HepG2 (cell line): ENCODE measurements at regions not wholly inside any gene's neighbourhood (a gene's known extent, or its start where the extent isn't known, plus 50 kb on each side); places are given as distances from the start of the nearest gene placed in this dataset.

Experiments used
- CCDC6 ChIP-seq: sonication (generic); formaldehyde crosslinking; IDR thresholded peaks from 2 replicates; pipeline ENCODE4 v1.8.1; 2022; ENCODE audit warnings: mild to moderate bottlenecking, missing genetic modification reagents, moderate library complexity
- EEA1 ChIP-seq: sonication (generic); formaldehyde crosslinking; IDR thresholded peaks from 2 replicates; pipeline ENCODE4 v1.5.1; 2020; ENCODE audit warnings: mild to moderate bottlenecking, missing genetic modification reagents, borderline replicate concordance
- FOSL2 ChIP-seq: sonication (generic); formaldehyde crosslinking; IDR thresholded peaks from 2 replicates; pipeline ENCODE4 v1.4.0; 2020; ENCODE audit warnings: missing genetic modification reagents
- KAT8 ChIP-seq: IDR thresholded peaks from 2 replicates; pipeline ENCODE4 v1.6.1; 2016; ENCODE audit warnings: missing genetic modification reagents, missing compliant biosample characterization
- KDM4B ChIP-seq: sonication (generic); formaldehyde crosslinking; IDR thresholded peaks from 2 replicates; pipeline ENCODE4 v1.4.0; 2020; ENCODE audit warnings: missing genetic modification reagents
- MAFF ChIP-seq: IDR thresholded peaks from 2 replicates; pipeline ENCODE4 v1.6.1; 2011; ENCODE audit warnings: low read depth, low read length, improper control_type of control experiment
- RBFOX2 ChIP-seq: fragments of 200-400 bp; formaldehyde crosslinking; IDR thresholded peaks from 2 replicates; pipeline ENCODE4 v1.6.1; 2017; ENCODE audit warnings: low read depth, mild to moderate bottlenecking, low read length
- SOX5 ChIP-seq: IDR thresholded peaks from 2 replicates; pipeline ENCODE4 v1.6.1; 2016; ENCODE audit warnings: borderline replicate concordance
- ZFP90 ChIP-seq: sonication (generic); formaldehyde crosslinking; IDR thresholded peaks from 2 replicates; pipeline ENCODE4 v1.8.0; 2022; ENCODE audit warnings: missing genetic modification reagents, mild to moderate bottlenecking, inconsistent platforms, borderline replicate concordance
- ZNF331 ChIP-seq: sonication (generic); formaldehyde crosslinking; IDR thresholded peaks from 2 replicates; pipeline ENCODE4 v1.4.0; 2020; ENCODE audit warnings: missing genetic modification reagents
- ZSCAN25 ChIP-seq: sonication (generic); formaldehyde crosslinking; IDR thresholded peaks from 2 replicates; pipeline ENCODE4 v1.8.0; 2022; ENCODE audit warnings: mild to moderate bottlenecking, missing genetic modification reagents
- TF ChIP-seq, protein P1 (sequence below), 2 experiments: IDR thresholded peaks; 2 replicates each; pipeline ENCODE4 v1.6.1; 2011 to 2012; ENCODE audit warnings: low read length in 2 of 2, borderline replicate concordance in 1 of 2, low read depth in 1 of 2, mild to moderate bottlenecking in 1 of 2, moderate library complexity in 1 of 2
- TF ChIP-seq, protein P2 (sequence below): sonication (generic); formaldehyde crosslinking; IDR thresholded peaks from 2 replicates; pipeline ENCODE4 v1.5.0; 2020; ENCODE audit warnings: mild to moderate bottlenecking, missing genetic modification reagents
- TF ChIP-seq, protein P3 (sequence below): sonication (generic); formaldehyde crosslinking; IDR thresholded peaks from 2 replicates; pipeline ENCODE4 v1.4.0; 2020; ENCODE audit warnings: mild to moderate bottlenecking, missing genetic modification reagents

DNA sequence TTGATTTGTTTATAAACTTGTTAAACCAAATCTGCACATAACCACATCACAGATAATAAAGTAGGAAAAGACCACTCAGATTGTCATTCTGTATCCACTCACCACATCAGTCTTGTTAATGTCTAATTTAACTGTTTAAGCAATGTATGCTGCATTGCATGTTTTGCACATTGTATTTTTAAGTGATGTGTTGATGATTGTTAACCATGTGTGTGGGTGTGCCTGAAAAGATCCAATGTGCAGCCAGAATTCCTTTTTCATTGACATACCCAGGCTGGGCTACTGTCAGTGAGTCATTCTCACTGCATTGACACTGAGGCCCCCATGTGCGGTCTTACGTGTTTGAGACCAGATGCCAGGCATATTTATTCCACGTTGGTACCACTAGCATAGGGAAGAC is 167.3 kb downstream of the TRMT11 start (continued):
- TF ChIP-seq, protein P1, sequence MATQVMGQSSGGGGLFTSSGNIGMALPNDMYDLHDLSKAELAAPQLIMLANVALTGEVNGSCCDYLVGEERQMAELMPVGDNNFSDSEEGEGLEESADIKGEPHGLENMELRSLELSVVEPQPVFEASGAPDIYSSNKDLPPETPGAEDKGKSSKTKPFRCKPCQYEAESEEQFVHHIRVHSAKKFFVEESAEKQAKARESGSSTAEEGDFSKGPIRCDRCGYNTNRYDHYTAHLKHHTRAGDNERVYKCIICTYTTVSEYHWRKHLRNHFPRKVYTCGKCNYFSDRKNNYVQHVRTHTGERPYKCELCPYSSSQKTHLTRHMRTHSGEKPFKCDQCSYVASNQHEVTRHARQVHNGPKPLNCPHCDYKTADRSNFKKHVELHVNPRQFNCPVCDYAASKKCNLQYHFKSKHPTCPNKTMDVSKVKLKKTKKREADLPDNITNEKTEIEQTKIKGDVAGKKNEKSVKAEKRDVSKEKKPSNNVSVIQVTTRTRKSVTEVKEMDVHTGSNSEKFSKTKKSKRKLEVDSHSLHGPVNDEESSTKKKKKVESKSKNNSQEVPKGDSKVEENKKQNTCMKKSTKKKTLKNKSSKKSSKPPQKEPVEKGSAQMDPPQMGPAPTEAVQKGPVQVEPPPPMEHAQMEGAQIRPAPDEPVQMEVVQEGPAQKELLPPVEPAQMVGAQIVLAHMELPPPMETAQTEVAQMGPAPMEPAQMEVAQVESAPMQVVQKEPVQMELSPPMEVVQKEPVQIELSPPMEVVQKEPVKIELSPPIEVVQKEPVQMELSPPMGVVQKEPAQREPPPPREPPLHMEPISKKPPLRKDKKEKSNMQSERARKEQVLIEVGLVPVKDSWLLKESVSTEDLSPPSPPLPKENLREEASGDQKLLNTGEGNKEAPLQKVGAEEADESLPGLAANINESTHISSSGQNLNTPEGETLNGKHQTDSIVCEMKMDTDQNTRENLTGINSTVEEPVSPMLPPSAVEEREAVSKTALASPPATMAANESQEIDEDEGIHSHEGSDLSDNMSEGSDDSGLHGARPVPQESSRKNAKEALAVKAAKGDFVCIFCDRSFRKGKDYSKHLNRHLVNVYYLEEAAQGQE (IDR thresholded peaks at IDR 0.05; ENCODE audit: borderline replicate concordance in 1 of 2, low read depth in 1 of 2, low read length in 2 of 2) = no peak
- TF ChIP-seq CCDC6 (CRISPR knock-in tag) (no peak), ZFP90 (no peak), RBFOX2 (no peak), SOX5 (CRISPR knock-in tag) (no peak), EEA1 (CRISPR knock-in tag) (no peak), MAFF (no peak), FOSL2 (no peak), KDM4B (CRISPR knock-in tag) (no peak), KAT8 (CRISPR knock-in tag) (no peak), ZNF331 (no peak), ZSCAN25 (CRISPR knock-in tag) (no peak)
- TF ChIP-seq, protein P2, sequence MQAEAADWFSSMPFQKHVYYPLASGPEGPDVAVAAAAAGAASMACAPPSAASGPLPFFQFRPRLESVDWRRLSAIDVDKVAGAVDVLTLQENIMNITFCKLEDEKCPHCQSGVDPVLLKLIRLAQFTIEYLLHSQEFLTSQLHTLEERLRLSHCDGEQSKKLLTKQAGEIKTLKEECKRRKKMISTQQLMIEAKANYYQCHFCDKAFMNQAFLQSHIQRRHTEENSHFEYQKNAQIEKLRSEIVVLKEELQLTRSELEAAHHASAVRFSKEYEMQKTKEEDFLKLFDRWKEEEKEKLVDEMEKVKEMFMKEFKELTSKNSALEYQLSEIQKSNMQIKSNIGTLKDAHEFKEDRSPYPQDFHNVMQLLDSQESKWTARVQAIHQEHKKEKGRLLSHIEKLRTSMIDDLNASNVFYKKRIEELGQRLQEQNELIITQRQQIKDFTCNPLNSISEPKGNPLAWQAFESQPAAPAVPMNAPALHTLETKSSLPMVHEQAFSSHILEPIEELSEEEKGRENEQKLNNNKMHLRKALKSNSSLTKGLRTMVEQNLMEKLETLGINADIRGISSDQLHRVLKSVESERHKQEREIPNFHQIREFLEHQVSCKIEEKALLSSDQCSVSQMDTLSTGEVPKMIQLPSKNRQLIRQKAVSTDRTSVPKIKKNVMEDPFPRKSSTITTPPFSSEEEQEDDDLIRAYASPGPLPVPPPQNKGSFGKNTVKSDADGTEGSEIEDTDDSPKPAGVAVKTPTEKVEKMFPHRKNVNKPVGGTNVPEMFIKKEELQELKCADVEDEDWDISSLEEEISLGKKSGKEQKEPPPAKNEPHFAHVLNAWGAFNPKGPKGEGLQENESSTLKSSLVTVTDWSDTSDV (CRISPR knock-in tag) = no peak
- TF ChIP-seq, protein P3, sequence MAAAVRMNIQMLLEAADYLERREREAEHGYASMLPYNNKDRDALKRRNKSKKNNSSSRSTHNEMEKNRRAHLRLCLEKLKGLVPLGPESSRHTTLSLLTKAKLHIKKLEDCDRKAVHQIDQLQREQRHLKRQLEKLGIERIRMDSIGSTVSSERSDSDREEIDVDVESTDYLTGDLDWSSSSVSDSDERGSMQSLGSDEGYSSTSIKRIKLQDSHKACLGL (CRISPR knock-in tag) = no peak
- TF ChIP-seq, all 625 proteins: peak for 0
